Activated CD4-positive, alpha-beta T cell treated with anti-CD3 and anti-CD28 coated beads, Interleukin-10, Interleukin-2, amounts not matched to agents 100 ng/mL and 50 ng/mL, durations not matched to agents 16 hours and 8 hours (primary cell): ENCODE measurements at regions not wholly inside any gene's neighbourhood (a gene's known extent, or its start where the extent isn't known, plus 50 kb on each side); places are given as distances from the start of the nearest gene placed in this dataset.
"Not testable (repeated sequence)": the region's sequence is repeated elsewhere in the genome, so short reads cannot be mapped to it uniquely, and the experiment has no call there.

Source experiments
- DNase-seq: peaks from one replicate; pipeline ENCODE4 v3.0.0-alpha.2; 2020

DNA sequence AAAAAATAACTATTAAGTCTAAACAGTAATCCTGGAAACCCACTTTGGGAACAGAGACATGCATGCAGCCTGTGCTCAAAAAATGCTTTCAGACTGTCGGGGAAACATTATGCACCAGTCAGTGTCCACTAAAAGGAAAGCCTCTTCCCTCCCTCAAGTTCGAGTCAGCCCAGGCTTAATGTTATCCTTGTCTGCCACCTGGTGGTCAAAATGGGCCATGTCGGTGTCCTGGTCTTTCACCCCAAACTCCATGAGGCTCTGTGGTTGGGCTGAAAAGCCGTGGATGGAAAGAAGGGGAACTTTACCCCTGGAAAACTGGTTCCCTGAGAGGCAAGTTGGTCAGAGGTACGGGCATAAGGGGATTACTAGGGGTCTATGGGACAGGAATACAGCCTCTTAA lies 88.4 kb upstream of the ZNF492 start:
- peak; percentile 40 for DNase-seq

DNA sequence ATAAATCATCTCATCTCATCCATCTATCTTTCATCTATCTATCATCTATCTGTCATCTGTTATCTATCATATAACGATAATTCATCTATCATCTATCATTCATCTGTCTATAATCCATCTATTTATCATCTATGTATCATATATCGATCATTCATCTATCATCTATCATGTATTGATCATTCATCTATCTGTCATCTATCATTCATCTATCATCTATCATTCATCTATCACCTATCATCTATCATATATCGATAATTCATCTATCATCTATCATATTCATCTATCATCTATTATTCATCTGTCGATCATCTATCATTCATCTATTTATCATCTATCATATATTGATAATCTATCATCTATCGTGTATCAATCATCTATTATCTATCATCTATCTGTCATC lies 100.4 kb upstream of the ZNF492 start:
- no peak for DNase-seq

DNA sequence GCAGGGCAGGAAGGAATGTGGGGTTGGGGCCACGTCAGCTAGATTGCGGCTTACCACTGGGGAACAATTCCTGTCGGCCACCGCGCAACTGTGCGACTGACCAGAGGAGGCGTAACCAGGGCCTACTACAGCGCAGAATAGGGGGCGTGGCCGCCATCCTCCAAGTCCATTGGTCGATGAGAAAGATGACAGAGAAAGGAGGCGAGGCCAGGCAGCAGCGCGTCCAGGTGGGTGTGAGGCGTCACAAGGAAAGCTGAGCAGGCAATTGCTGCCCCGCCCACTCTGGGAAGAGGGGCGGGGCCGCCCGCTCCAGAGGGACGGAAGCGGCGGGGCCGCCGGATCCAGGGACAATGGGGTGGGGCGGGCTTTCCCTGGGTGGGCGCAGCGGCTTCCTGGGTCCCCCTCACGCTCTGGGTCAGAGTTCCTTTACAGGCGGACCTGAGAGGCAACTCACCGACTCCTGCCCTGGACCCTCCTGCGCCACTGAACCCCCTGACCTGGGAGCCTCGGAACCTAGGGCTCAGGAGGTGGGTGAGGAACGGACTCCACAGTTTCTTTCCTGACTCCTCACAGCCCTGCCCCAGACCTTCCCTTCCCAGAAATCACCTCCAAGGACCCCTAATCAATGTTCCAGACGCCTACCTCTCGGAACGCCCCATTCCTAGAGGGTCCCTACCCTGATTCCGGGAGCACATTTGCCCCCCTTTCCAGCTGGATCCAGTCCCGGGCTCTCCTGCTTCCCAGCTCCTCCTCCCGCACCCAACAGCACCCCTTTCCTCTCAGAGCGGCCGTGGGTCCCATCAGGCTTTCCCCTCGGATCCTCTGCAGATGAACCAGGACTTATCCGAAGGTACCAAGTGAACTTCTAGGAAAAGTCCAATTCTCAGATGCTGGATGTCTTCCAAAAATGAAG lies 101.5 kb upstream of the ZNF492 start:
- no peak for DNase-seq

DNA sequence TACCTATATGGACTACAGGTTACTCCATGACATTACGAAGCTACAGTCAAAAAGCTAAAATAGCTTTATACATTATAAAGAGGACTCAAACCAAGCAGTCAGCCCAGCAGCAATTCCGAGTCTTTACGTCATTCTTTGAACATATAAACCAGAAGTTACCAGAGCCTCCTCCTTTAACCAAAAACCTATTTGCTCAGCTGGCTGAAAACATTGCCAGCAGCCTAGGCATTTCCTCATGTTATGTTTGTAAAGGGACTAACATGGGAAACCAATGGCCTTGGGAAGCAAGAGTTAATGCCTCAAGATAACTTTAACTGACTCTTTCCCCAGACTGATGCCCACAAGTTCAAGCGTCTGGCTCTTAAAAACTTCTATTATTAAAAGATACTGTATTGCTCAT lies 104.1 kb upstream of the ZNF492 start:
- DNase-seq: no peak

DNA sequence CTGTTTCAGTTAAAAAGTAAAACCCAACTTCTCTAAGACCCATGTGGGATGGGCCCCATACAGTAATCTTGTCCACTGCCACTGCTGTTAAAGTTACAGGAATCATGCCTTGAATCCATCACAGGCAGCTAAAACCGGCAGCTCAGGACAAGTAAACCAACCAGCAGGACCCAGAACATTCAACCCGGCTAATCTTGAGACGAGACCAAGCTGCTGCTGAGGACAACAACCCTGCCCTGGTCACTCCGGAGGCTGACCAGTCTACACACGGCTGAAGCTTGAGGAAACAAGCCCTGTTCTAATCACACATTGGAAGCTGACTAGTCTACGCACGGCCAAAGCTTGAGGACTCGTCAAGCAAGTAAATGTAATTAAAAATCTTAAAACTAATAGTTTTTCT lies 105.2 kb upstream of the ZNF492 start:
- DNase-seq: no peak

DNA sequence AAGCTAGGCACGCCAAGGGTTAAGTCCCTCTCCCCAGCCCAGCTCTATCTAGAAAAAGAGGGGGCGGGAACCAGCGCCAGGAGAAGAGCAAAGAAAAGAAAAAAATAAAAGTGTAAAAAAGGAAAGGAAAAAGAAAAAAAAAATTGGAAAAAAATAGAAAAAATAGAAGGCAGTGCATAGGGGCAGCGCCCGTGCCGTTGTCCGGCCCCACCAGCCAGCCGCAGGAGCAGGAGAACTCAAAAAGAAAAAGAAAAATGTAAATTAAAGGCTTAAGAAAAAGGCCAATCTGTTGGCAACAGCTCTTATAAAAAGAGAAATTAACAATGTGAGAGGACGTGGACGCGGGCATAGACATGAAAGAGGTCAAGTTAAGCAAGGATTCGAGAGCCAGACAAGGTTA lies 105.4 kb upstream of the ZNF98 start:
- no peak for DNase-seq

DNA sequence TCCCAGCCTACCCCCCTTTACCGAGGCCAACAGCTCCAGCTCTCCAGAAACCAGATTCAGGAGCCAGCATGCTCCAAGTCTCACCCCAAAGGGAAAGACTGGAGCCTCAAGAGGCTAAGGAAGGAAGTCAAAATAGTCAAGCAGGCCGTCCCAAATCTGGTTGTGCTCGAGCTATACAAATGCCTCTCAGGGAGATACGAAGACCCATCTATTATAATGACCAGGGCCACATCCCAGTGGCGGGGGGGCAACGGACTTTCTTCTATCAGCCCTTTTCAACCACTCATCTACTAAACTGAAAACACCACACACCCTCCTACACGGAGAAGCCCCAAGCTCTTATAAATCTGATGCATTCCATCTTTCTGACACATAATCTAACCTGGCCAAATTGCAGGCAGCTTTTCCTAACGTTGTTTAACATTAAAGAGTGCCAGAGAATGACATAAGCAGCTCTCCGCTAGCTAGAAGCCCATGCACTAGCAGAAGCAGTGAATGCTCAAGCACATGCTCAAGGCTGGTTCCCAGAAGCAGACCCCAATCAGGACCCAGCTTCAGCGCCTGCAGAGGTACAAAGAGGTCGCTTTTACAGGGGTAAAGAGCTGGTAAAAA lies 104.6 kb upstream of the ZNF98 start:
- DNase-seq: no peak

DNA sequence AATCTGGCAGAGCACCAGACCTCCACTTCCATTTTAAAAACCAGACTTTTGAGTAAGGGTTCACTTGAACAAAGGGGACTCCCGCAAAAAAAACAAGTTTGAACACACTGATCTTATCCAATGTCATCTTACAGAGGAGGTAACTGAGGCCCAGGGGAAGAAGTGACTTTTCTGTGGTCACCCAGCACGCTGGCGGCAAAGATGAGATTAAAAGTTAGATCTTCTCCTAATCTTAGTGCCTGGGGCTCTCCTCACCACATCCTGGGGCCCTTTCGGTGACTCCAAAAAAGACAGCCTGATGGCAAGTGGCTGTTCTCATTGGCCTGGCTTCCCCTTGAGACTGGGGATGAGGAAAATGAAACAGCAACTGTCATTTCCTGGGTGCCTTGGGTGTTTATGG lies 101.8 kb upstream of the ZNF98 start:
- DNase-seq: no peak

DNA sequence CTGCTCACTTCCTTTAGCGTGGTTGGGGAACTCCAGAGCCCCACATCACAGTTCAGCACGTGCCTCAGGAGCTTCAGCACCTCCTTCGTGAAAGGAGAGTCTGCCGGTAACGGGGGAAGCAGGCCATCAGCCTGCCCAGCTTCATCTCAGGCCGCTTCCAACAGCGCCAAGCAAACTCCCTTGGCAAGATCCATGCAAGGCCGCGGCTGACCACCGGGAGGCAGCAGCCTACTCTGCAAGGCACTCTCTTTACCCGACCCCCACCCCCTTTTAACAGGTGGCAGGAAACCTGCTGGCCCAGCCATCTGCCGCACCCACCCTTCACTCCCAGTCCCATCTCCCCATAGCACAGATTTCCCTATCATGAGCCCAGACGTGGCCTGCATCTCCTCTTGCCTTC lies 97.4 kb upstream of the ZNF98 start:
- not testable (repeated sequence) for DNase-seq

DNA sequence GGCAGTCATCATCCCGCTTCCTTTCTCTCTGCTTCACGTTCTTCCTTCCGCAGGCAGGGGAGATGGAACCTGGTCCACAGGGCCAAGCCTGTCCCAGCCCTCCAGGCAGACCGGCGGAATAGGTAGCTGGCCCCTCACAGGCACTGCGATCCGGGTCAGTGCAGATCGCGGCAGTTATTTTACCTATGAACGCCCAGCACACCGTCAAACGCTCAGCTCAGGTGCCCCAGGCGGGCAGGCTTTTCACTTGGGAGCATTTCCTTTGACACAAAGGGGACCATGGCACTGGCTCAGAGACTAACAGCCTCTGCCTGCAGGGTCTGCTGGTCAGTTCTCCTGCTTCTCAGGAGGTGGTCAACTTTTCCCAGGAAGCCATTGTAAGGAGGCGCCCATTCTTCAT lies 97.0 kb upstream of the ZNF98 start:
- no peak for DNase-seq

DNA sequence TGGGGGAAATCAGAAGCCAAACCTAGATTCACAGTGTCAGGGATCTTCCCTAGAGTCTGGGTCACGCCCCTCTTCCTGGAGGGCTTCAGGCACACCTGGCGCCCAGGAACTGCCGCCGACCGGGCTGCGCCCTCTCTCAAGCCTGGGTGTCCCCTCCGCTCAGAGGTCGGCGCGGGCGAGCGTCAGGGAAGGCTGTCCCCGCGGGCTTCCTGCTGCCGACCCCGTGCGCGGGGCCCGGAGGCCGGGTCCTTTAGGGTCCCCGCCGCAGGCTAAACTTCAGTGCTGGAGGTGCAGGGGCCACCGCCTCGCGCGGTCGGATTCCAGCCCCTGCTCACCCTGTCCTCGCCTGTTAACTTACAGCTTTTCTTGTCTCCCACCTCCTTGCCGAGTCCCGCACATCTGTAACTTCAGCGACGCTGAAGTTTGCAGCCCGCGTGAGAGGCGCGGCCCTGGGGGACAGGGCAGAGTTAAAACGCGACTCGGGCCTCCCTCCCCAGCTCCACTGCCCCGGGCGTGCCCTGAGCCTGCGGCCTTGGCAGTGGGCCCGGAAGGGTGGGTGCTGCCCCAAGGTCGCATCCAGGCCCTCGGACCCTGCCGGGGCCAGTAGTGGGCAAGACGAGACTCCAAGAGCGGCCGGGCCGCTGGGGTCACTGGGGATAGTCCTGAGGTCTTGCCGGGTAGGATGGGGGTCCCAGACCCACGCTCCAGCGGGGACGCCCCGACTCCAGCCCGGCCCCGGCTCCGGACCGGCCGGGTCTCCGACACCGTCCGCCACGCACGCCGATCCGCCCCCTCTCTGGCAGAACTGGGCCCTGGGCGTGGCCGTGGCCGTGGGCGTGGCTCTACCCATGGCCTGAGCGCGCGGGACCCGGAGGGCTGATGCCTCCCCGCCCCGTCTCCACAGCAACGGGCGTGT lies 95.6 kb upstream of the ZNF98 start:
- no peak for DNase-seq

DNA sequence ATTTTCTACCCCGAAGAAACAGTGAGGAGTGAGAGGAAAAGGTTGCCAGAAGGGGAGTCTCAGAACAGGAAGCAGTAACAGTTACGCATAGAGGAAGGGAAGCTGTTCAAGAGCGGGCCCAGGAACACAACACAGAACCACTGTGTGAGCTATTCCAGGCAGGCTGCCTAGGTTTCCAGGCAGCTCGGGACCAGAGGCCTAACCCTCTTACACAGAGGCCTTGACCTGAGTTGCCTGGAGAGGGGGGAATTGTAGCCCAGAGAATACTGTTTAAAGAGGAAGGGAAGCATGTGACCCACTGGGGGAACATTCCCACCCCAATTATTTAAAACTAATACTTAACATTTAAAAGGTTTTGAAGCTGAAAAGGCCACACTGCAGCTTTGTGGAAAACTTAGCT lies 93.3 kb upstream of the ZNF98 start:
- no peak for DNase-seq

DNA sequence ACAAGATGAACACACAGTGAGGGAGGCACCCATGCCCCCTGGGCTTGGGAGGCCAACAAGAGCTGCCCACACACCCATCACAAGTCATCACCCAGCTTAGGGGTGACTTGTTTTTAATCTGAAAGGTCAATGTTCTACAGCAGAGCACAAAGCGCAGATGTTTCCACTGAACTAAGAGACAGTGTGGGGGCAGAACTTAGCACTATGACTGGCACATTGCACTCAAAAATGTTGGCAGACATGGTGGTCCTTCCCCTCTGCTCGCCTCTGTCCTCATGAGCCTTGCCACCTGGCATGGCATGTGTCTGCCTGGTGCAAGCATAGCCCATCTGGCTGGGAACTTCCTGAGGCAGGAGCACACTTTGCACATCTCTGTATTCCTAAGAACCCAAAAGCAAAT lies 81.4 kb upstream of the ZNF98 start:
- DNase-seq: no peak

DNA sequence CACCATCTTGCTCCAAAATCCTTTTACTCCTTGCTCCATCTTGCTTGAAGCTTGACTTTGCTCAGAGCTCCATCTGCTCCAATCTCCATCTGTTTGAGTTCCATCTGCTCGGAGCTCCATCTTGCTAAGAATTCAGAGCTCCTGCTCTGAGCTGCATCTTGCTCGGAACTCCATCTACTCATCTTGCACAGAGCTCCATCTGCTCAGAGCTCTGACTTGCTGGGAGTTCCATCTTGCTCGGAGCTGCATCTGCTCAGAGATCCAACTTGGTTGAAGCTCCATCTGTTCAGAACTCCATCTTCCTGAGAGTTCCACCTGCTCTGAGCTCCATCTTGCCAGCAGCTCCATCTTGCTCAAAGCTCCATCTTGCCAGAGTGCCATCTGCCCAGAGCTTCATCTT lies 80.6 kb upstream of the ZNF98 start:
- no peak for DNase-seq

DNA sequence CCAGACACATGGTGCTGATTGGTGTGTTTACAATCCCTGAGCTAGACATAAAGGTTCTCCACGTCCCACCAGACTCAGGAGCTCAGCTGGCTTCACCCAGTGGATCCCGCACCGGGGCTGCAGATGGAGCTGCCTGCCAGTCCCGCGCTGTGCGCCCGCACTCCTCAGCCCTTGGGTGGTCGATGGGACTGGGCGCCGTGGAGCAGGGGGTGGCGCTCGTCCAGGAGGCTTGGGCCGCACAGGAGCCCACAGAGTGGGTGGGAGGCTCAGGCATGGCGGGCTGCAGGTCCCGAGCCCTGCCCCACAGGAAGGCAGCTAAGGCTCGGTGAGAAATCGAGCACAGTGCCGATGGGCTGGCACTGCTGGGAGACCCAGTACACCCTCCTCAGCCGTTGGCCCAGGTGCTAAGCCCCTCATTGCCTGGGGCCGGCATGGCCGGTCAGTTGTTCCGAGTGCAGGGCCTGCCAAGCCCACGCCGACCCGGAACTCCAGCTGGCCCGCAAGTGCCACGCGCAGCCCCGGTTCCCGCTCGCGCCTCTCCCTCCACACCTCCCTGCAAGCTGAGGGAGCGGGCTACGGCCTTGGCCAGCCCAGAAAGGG lies 76.8 kb upstream of the ZNF98 start:
- DNase-seq: not testable (repeated sequence)

DNA sequence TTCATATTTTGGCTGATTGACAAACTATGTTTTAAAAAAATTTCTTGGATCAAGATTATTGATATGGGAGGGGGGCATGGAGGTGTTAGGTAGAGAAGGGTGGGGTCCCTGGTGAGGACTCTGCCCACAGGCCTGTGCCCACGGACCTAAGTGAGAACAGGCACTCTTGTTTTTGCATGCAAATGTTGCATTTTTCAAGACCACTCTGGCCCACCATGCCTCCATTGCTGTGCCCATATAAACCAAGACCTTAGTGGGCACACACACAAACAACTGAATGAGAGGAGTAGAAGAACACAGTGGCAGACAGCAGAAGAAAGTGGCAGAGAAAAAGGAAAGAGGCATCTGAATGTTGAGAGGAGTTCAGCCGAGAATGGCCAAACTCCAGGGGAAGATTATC lies 69.6 kb upstream of the ZNF98 start:
- no peak for DNase-seq

DNA sequence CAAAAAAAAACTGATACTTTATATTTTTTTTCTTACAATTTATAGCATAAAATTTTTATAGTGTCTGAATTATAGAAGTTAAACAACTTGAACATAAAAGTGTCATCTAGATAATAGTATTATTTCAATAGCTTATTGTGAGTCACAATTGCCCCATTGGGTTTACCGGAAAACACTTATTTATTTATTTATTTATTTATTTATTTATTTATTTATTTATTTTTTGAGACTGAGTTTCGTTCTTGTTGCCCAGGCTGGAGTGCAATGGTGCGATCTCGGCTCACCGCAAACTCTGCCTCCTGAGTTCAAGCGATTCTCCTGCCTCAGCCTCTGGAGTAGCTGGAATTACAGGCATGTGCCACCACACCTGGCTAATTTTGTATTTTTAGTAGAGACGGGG lies 61.4 kb upstream of the ZNF98 start:
- DNase-seq: not testable (repeated sequence)

DNA sequence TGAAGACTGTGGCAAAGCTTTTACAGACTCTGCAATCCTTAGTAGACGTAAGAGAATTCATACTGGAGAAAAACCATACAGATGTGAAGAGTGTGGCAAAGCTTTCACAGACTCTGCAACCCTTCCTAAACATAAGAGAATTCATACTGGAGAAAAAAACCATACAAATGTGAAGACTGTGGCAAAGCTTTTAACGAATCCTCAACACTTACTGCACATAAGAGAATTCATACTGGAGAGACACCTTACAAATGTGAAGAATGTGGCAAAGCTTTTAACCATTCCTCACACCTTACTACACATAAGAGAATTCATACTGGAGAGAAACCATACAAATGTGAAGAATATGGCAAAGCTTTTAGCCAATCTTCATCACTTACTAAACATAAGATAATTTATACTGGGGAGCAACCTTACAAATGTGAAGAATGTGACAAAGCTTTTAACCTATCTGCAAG lies 50.1 kb upstream of the ZNF98 start:
- no peak for DNase-seq
